Transverse colon (tissue), 4 donors: ENCODE measurements at regions not wholly inside any gene's neighbourhood (a gene's known extent, or its start where the extent isn't known, plus 50 kb on each side); places are given as distances from the start of the nearest gene placed in this dataset.

Experiments
- DNase-seq: peaks from one replicate; pipeline ENCODE4 v3.0.0-alpha.2; 2019
- H3K27ac ChIP-seq, 4 donors: fragments of 200-600 bp; sonication (generic); 2 replicates each; pipeline ENCODE4 v1.5.1; 2016 to 2018; ENCODE audit warnings: inconsistent platforms in 4 of 4
- H3K27me3 ChIP-seq: fragments of 200-600 bp; sonication (generic); 2 replicates; pipeline ENCODE4 v1.5.1; 2017; ENCODE audit warnings: inconsistent platforms
- H3K36me3 ChIP-seq, 4 donors: fragments of 200-600 bp; sonication (generic); 2 replicates each; pipeline ENCODE4 v1.5.1; 2017 to 2019; ENCODE audit warnings: inconsistent platforms in 4 of 4
- H3K4me1 ChIP-seq, 4 donors: fragments of 200-600 bp; sonication (generic); 2 replicates each; pipeline ENCODE4 v1.5.1; 2017 to 2020; ENCODE audit warnings: inconsistent platforms in 4 of 4
- H3K4me3 ChIP-seq, 4 donors: fragments of 200-600 bp; sonication (generic); 1 replicate in 1 of 4; 2 replicates in 3 of 4; pipeline versions ENCODE4 v1.5.1 to v1.6.1; 2017 to 2019; ENCODE audit warnings: inconsistent platforms in 4 of 4
- H3K9me3 ChIP-seq, 2 donors: fragments of 200-600 bp; sonication (generic); 2 replicates each; pipeline ENCODE4 v1.5.1; 2017 to 2019; ENCODE audit warnings: inconsistent platforms in 2 of 2
- EP300 ChIP-seq: sonication (generic); formaldehyde crosslinking; IDR thresholded peaks from one replicate; pipeline ENCODE4 v1.6.1; 2017; ENCODE audit warnings: antibody characterized with exemption, low read depth
- POLR2A ChIP-seq: fragments of 450-650 bp; IDR thresholded peaks from one replicate; pipeline ENCODE4 v1.6.1; 2016; ENCODE audit warnings: antibody characterized with exemption, mild to moderate bottlenecking, moderate library complexity
- POLR2AphosphoS5 ChIP-seq, 3 donors: sonication (generic); formaldehyde crosslinking; IDR thresholded peaks; one replicate each; pipeline ENCODE4 v1.6.1; 2016; ENCODE audit warnings: antibody characterized with exemption in 3 of 3
- WGBS, 2 donors: methylation state at CpG; one replicate each; pipeline ENCODE4 v1.1.5; 2018; ENCODE audit warnings: low coverage in 1 of 2; 5-methylcytosine and 5-hydroxymethylcytosine counted together
- in situ Hi-C, 4 donors: fragments of 200-750 bp; cut with MboI; loops; one replicate each; pipeline versions ENCODE4 v1.15.0 to v1.15.1; 2017; ENCODE audit warnings: low sequenced_read_pairs in 3 of 4, low pct_ligation_motif_present in 1 of 4, low pct_unique_long_range_greater_than_20kb in 1 of 4
- intact Hi-C: fragments of 100-400 bp; cut with DNase I; formaldehyde crosslinking; loops from one replicate; pipeline ENCODE4 v1.15.1; 2023; ENCODE audit warnings: low total_unique reads
- TF ChIP-seq, protein P1 (sequence below), 5 experiments: fragments of 200-600 bp in 3 of 5; fragments of 450-650 bp in 2 of 5; sonication (generic) in 3 of 5; IDR thresholded peaks; 1 replicate in 2 of 5; 2 replicates in 3 of 5; pipeline ENCODE4 v1.5.1; 2016 to 2017; ENCODE audit warnings: antibody characterized with exemption in 5 of 5, inconsistent platforms in 3 of 5, mild to moderate bottlenecking in 2 of 5, moderate library complexity in 1 of 5

DNA sequence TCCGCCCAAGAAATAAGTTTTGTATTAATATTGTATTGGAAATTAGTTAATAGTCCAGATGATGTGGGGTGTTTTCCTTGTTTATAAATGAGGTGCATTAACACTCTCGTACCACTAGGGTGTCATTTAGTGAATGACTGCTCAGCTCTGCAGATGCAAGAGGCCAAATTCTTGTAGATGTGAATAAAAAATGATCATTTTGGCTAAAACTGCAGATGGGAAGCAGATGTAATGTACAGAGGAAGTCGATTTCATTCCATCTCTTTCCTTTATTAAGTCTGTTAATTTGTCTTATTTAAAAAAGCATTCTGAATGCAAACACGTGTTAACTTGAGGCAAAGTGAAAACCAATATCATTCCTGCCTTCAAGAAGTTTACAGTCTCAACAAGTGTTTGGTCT lies 108.1 kb downstream of the DHX15 start:
- intact Hi-C loops = no loop called here
- DNase-seq = no peak
- in situ Hi-C loops = loop anchor here in 3 of 4 donors (25.0 kb wide), 3 partner anchors 211 to 436 kb away; partner anchors contain the start of gene CCDC149 (in 1 of the 3)
- Histone ChIP-seq H3K9me3 (no peaks in the 10 kb centered on the region), H3K4me1 (peaks cover 9 to 19% (median 18%) of the 10 kb centered on the region in 4 donors), H3K27me3 (peaks cover 40% of the 10 kb centered on the region), H3K4me3 (no peak overlapping the region), H3K27ac (no peak overlapping the region), H3K36me3 (no peaks in the 10 kb centered on the region)
- 46 to 50% methylated on average over 4 of the region's 4 CpGs for WGBS, 2 donors
- TF ChIP-seq, protein P1, sequence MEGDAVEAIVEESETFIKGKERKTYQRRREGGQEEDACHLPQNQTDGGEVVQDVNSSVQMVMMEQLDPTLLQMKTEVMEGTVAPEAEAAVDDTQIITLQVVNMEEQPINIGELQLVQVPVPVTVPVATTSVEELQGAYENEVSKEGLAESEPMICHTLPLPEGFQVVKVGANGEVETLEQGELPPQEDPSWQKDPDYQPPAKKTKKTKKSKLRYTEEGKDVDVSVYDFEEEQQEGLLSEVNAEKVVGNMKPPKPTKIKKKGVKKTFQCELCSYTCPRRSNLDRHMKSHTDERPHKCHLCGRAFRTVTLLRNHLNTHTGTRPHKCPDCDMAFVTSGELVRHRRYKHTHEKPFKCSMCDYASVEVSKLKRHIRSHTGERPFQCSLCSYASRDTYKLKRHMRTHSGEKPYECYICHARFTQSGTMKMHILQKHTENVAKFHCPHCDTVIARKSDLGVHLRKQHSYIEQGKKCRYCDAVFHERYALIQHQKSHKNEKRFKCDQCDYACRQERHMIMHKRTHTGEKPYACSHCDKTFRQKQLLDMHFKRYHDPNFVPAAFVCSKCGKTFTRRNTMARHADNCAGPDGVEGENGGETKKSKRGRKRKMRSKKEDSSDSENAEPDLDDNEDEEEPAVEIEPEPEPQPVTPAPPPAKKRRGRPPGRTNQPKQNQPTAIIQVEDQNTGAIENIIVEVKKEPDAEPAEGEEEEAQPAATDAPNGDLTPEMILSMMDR (IDR thresholded peaks at IDR 0.05) = peak; percentile 35 to 58 (median 46)
- TF ChIP-seq EP300 = no peak

DNA sequence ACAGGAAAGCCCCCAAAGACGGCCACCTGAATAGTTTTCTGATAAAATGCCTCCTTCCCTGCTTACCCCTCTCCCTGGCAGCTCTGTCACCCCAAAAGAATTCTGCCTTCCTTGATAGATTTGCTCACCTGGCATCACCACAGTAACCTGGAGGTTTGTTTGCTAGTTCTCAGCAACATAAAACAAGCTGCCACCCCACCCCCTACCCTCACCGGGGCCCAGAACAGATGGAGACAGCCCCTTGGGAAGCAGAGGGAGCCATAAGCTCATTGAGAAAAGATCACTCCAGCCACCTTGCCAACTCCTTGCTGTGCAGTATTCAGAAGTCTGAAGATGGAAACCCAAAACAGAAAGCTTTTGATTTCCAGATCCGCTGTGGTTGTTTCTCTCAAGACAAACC lies 108.6 kb downstream of the DHX15 start:
- TF ChIP-seq POLR2A (no peak), POLR2AphosphoS5 (IDR thresholded peaks at IDR 0.05) (no peak), EP300 (no peak)
- TF ChIP-seq, protein P1 (IDR thresholded peaks at IDR 0.05) = no peak
- no peak for DNase-seq
- no peak overlapping the region for H3K27ac ChIP-seq
- in situ Hi-C loops = loop anchor here in 3 of 4 donors (25.0 kb wide), 3 partner anchors 212 to 437 kb away; partner anchors contain the start of gene CCDC149 (in 1 of the 3)
- intact Hi-C loops = no loop called here
- peaks cover 45% of the 10 kb centered on the region for H3K27me3 ChIP-seq
- no peaks in the 10 kb centered on the region for H3K36me3 ChIP-seq
- no peaks in the 10 kb centered on the region for H3K9me3 ChIP-seq
- 67 to 81% methylated on average over 2 to 3 of the region's 3 CpGs for WGBS, 2 donors
- H3K4me3 ChIP-seq = no peak overlapping the region
- peaks cover 11 to 24% (median 22%) of the 10 kb centered on the region in 4 donors for H3K4me1 ChIP-seq

DNA sequence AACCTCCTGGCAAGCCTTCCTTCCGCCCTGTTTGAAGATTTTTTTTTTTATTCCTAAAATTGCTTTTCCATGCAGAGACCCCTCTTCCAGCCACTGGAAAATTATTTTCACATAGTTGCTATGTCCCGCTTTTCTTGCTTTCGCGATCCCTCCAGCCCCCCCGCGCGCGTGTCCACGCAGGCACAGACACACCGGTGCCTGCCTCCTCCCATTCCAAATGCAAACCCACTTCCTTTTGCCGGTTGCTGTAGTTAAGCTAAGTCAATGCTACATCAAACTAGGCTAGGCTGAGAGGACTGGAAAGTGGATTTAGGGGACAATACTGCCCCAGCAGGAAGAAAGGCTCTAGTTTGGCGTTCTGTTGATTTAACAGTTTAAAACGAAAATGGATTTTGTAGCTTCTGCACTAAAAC lies 111.0 kb downstream of the DHX15 start:
- Histone ChIP-seq H3K4me3 (peak overlapping the region; percentile 39 to 68 (median 50)), H3K27ac (peak overlapping the region; percentile 62 to 78 (median 74)), H3K36me3 (no peaks in the 10 kb centered on the region), H3K4me1 (peaks cover 11 to 40% (median 32%) of the 10 kb centered on the region in 4 donors), H3K9me3 (no peaks in the 10 kb centered on the region), H3K27me3 (peaks cover 69% of the 10 kb centered on the region)
- TF ChIP-seq POLR2A = no peak
- TF ChIP-seq POLR2AphosphoS5 (IDR thresholded peaks at IDR 0.05) = no peak
- WGBS, 2 donors = 3 to 8% methylated on average over 12 to 13 of the region's 13 CpGs
- intact Hi-C loops (no loop called here), in situ Hi-C loops (no loop called here)
- peak; percentile 12 for DNase-seq

GRCh38 chr4:24472514-24473308 lies 111.6 kb downstream of the DHX15 start:
- peak; percentile 72 for DNase-seq
- intact Hi-C loops = no loop called here
- Histone ChIP-seq H3K4me1 (peaks cover 11 to 40% (median 32%) of the 10 kb centered on the region in 4 donors), H3K27ac (peak overlapping the region; percentile 62 to 78 (median 74)), H3K9me3 (no peaks in the 10 kb centered on the region), H3K36me3 (no peaks in the 10 kb centered on the region), H3K4me3 (peak overlapping the region; percentile 39 to 68 (median 50)), H3K27me3 (peaks cover 71% of the 10 kb centered on the region)
- TF ChIP-seq EP300 (no peak), POLR2AphosphoS5 (IDR thresholded peaks at IDR 0.05) (peak in 2 of 3 donors; percentile 33 to 48), POLR2A (peak; percentile 49)
- TF ChIP-seq, protein P1 (IDR thresholded peaks at IDR 0.05) = peak; percentile 59 to 74 (median 69)
- in situ Hi-C loops = no loop called here
- 0 to 1% methylated on average over 7 to 91 of the region's 93 CpGs for whole genome bisulfite sequencing, 2 donors
